Kidney epithelial cell (primary cell): ENCODE measurements at regions not wholly inside any gene's neighbourhood (a gene's known extent, or its start where the extent isn't known, plus 50 kb on each side); places are given as distances from the start of the nearest gene placed in this dataset.

ENCODE experiments used
- DNase-seq: peaks from one replicate; pipeline ENCODE4 v3.0.0-alpha.2; 2010; ENCODE audit warnings: low read depth
- H3K27me3 ChIP-seq: 2 replicates; pipeline ENCODE4 v1.6.0; 2011; ENCODE audit warnings: low read length; ENCODE audit not compliant: control insufficient read depth, insufficient read depth
- H3K36me3 ChIP-seq: 2 replicates; pipeline ENCODE4 v1.5.1; 2011; ENCODE audit warnings: low read length; ENCODE audit not compliant: control insufficient read depth, insufficient read depth
- H3K4me3 ChIP-seq: 2 replicates; pipeline ENCODE4 v1.5.1; 2011; ENCODE audit warnings: low read depth, mild to moderate bottlenecking, control low read depth, low read length
- CTCF ChIP-seq: IDR thresholded peaks from 2 replicates; pipeline ENCODE4 v1.5.1; 2011; ENCODE audit warnings: mild to moderate bottlenecking, moderate library complexity, low read length, control low read depth, inconsistent platforms; ENCODE audit not compliant: insufficient read depth, poor library complexity, severe bottlenecking

DNA sequence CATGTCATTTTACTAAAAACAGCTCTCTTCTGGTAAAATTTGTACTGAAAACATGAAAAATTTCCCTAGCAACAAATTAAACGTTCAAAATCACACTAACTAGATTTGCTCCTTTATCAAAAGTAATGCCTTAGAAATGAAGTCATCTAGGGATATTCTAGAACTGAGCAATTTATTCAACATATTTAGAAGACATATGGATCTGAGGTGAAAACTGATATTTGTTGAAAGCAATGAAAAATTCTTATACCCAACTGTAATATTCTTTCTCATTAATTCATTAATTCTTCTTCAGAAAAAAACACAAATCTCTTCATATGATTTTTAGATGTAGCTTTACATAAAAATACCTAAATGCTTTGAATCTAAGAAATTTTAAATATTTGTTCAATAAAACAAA, 604.9 kb downstream of the NR2F1-AS1 start:
- Histone ChIP-seq H3K4me3 (no peak overlapping the region), H3K27me3 (no peaks in the 10 kb centered on the region), H3K36me3 (no peaks in the 10 kb centered on the region)
- DNase-seq, result no peak
- TF ChIP-seq CTCF, result no peak

DNA sequence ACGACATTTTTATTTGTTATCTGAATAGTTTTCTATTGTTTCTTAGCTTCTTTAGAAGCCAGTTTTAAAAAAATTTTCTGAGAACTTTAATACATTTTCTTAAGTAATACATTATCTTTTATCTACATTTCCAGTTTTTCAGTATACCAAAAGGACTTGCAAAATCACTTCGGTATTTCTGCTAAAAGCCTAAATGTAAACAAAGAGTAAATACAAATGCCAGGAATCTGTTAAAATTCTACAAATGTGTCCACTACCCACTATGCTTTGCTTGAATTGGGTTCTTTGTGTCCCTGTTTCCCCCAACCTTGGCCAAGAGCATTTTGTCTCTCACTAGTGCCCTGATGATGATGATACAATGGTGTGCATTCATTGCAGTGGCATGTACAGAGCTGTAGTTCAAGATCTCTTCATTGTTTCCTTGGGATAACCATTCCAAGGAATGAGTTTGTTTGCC, 611.2 kb downstream of the NR2F1-AS1 start:
- TF ChIP-seq CTCF, result no peak
- H3K4me3 ChIP-seq, result no peak overlapping the region
- no peaks in the 10 kb centered on the region for H3K36me3 ChIP-seq
- DNase-seq, result no peak
- no peaks in the 10 kb centered on the region for H3K27me3 ChIP-seq

DNA sequence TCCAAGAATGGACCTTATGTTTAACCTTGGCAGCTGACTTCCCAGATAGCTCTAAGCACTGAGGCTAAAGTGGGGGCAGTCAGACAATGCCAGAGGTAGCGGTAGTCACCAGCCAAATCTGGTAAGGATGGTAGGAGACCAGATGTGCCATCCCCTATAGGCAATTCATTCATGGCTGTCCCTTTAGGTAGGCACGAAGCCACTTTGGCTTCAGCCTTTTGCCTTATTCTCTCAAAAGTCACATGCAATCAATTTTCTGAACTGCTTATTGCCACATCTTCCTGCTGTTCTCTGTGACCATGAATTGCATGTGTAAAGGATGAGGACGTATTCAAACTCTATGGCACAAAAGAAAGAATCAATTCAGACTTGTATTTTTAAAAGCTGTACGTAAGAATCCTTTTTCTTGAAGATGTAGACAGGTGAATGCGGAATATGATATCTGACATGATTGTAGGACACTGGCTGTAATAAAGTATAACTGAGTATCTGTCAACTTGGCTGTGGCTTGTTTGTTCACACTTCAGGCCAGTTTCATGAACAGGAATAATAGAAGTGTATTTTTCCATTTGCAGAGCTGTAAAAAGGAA, 611.7 kb downstream of the NR2F1-AS1 start:
- no peak for DNase-seq
- Histone ChIP-seq H3K4me3 (no peak overlapping the region), H3K36me3 (no peaks in the 10 kb centered on the region), H3K27me3 (no peaks in the 10 kb centered on the region)
- no peak for TF ChIP-seq CTCF

GRCh38 chr5:92963800-92964199, 617.2 kb downstream of the NR2F1-AS1 start:
- H3K36me3 ChIP-seq, result no peaks in the 10 kb centered on the region
- H3K4me3 ChIP-seq, result no peak overlapping the region
- H3K27me3 ChIP-seq, result no peaks in the 10 kb centered on the region
- no peak for DNase-seq
- no peak for TF ChIP-seq CTCF

GRCh38 chr5:92962752-92963151, 618.3 kb downstream of the NR2F1-AS1 start:
- no peak overlapping the region for H3K4me3 ChIP-seq
- no peaks in the 10 kb centered on the region for H3K36me3 ChIP-seq
- TF ChIP-seq CTCF, result no peak
- no peaks in the 10 kb centered on the region for H3K27me3 ChIP-seq
- DNase-seq, result no peak

DNA sequence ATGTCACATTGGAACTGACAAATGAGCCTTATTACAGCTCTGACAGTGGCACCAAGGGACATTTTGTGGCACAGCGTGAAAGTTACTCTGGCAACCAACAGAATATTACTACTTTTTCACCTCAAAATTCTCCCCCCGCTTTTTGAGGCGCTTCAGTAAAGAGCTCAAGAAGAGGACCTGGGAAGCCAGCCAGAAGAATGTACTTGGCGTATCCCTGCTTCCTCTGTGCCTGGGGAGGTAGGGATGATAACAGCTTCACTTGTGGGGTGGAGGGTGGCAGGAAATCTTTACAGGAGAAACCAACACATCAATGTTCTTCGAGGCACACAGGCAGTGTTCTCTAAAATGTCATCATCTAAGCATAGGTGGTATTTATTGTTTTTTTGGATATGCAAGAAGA, 624.1 kb downstream of the NR2F1-AS1 start:
- Histone ChIP-seq H3K36me3 (no peaks in the 10 kb centered on the region), H3K27me3 (no peaks in the 10 kb centered on the region)

More for the DNA sequence above, 624.1 kb downstream of the NR2F1-AS1 start:
- no peak overlapping the region for H3K4me3 ChIP-seq
- DNase-seq, result no peak
- TF ChIP-seq CTCF, result no peak
